OCI-LY7 (cell line): ENCODE measurements at regions not wholly inside any gene's neighbourhood (a gene's known extent, or its start where the extent isn't known, plus 50 kb on each side); places are given as distances from the start of the nearest gene placed in this dataset.

Experiments
- BruUV-seq: library from RNA; stranded (reverse); fragments of 400-500 nt; replicated peaks from 2 replicates; lab custom pipeline; 2021; lab: Mats Ljungman, UMichigan
- CTCF ChIA-PET: fragments of 300-600 bp; sonication (Branson Sonifier 250); formaldehyde crosslinking; loops from one replicate; lab custom pipeline; 2022; ENCODE audit warnings: antibody characterized with exemption; ENCODE audit not compliant: unreplicated experiment; lab: Charles Lee
- POLR2A ChIA-PET: fragments of 300-600 bp; sonication (Branson Sonifier 250); formaldehyde crosslinking; loops from one replicate; lab custom pipeline; 2022; ENCODE audit warnings: antibody characterized with exemption; lab: Charles Lee
- DNase-seq: peaks from one replicate; pipeline ENCODE4 v3.0.0-alpha.2; 2015; ENCODE audit warnings: low spot score
- H2AFZ ChIP-seq: fragments of 200-600 bp; sonication (generic), shearing (Covaris generic); 2 replicates; pipeline ENCODE4 v1.6.1; 2014; ENCODE audit warnings: mild to moderate bottlenecking, antibody characterized with exemption, low read length, moderate library complexity
- H3K27ac ChIP-seq: fragments of 200-600 bp; sonication (generic); 2 replicates; pipeline ENCODE4 v1.5.1; 2014; ENCODE audit warnings: mixed run types, low read depth, mild to moderate bottlenecking, moderate library complexity, low read length, inconsistent platforms; ENCODE audit not compliant: poor library complexity, severe bottlenecking
- H3K36me3 ChIP-seq: fragments of 200-600 bp; sonication (generic); 2 replicates; pipeline ENCODE4 v1.6.1; 2014; ENCODE audit warnings: mild to moderate bottlenecking, antibody characterized with exemption, low read length, moderate library complexity, mixed read lengths; ENCODE audit not compliant: insufficient read depth
- H3K4me1 ChIP-seq: fragments of 200-600 bp; sonication (generic); 2 replicates; pipeline ENCODE4 v1.5.1; 2014; ENCODE audit warnings: mild to moderate bottlenecking, low read length; ENCODE audit not compliant: insufficient read depth, poor library complexity, severe bottlenecking
- H3K4me2 ChIP-seq: fragments of 200-600 bp; sonication (generic); 2 replicates; pipeline ENCODE4 v1.6.1; 2014; ENCODE audit warnings: mild to moderate bottlenecking, low read length
- H3K4me3 ChIP-seq: fragments of 200-600 bp; sonication (generic); 2 replicates; pipeline ENCODE4 v1.5.1; 2014; ENCODE audit warnings: mild to moderate bottlenecking, low read depth, low read length; ENCODE audit not compliant: poor library complexity, severe bottlenecking
- H3K79me2 ChIP-seq: fragments of 200-600 bp; sonication (generic); 2 replicates; pipeline ENCODE4 v1.6.1; 2016; ENCODE audit warnings: low read depth, mild to moderate bottlenecking, low read length, moderate library complexity, mixed read lengths; ENCODE audit not compliant: insufficient read depth
- H3K9me2 ChIP-seq: fragments of 200-600 bp; sonication (generic); 2 replicates; pipeline ENCODE4 v1.6.1; 2016; ENCODE audit warnings: mild to moderate bottlenecking, low read length, mixed read lengths; ENCODE audit not compliant: insufficient read depth
- H3K9me3 ChIP-seq: fragments of 200-600 bp; sonication (generic); 2 replicates; pipeline ENCODE4 v1.6.1; 2014; ENCODE audit warnings: mild to moderate bottlenecking, mixed run types, low read length, mixed read lengths
- H4K20me1 ChIP-seq: fragments of 200-600 bp; sonication (generic); 2 replicates; pipeline ENCODE4 v1.6.1; 2014; ENCODE audit warnings: mild to moderate bottlenecking, antibody characterized with exemption, low read length, moderate library complexity, mixed read lengths; ENCODE audit not compliant: insufficient read depth
- CTCF ChIP-seq: fragments of 200-600 bp; sonication (generic); conservative IDR thresholded peaks from 2 replicates; pipeline ENCODE4 v1.5.1; 2014; ENCODE audit warnings: mild to moderate bottlenecking, antibody characterized with exemption, low read length, moderate library complexity, mixed read lengths
- EZH2phosphoT487 ChIP-seq: fragments of 200-600 bp; sonication (generic); IDR thresholded peaks from 2 replicates; pipeline ENCODE4 v1.6.1; 2018; ENCODE audit warnings: low read depth, borderline replicate concordance, mild to moderate bottlenecking, mixed run types, antibody characterized with exemption, low read length, moderate library complexity, mixed read lengths
- intact Hi-C: fragments of 100-400 bp; cut with micrococcal nuclease; formaldehyde crosslinking; loops from one replicate; pipeline ENCODE4 v1.10.0; 2022; ENCODE audit not compliant: unreplicated experiment

GRCh38 chr18:73059280-73059679 is 191.5 kb upstream of the NETO1 start:
- no peaks in the 10 kb centered on the region for H3K9me2 ChIP-seq
- H3K27ac ChIP-seq: no peak overlapping the region
- intact Hi-C loops: no loop called here
- ChIA-PET CTCF (no interaction called here), POLR2A (no interaction called here)
- no peak overlapping the region for H2AFZ ChIP-seq
- H3K4me1 ChIP-seq: no peaks in the 10 kb centered on the region
- no peaks in the 10 kb centered on the region for H3K79me2 ChIP-seq
- H4K20me1 ChIP-seq: no peaks in the 10 kb centered on the region
- no peaks in the 10 kb centered on the region for H3K36me3 ChIP-seq
- H3K4me3 ChIP-seq: no peak overlapping the region
- TF ChIP-seq CTCF (no peak), EZH2phosphoT487 (no peak)
- H3K9me3 ChIP-seq: no peaks in the 10 kb centered on the region
- no TSS peak for BruUV-seq
- no peak overlapping the region for H3K4me2 ChIP-seq
- no peak for DNase-seq

- no peaks in the 10 kb centered on the region for H3K36me3 ChIP-seq
- BruUV-seq: no TSS peak
- TF ChIP-seq CTCF (no peak), EZH2phosphoT487 (no peak)
- H3K4me1 ChIP-seq: no peaks in the 10 kb centered on the region
- no peak overlapping the region for H3K4me3 ChIP-seq
- H2AFZ ChIP-seq: no peak overlapping the region
- ChIA-PET POLR2A (no interaction called here), CTCF (no interaction called here)
- H3K27ac ChIP-seq: no peak overlapping the region
- no peak for DNase-seq
- H3K9me2 ChIP-seq: no peaks in the 10 kb centered on the region
- H3K4me2 ChIP-seq: no peak overlapping the region
- H4K20me1 ChIP-seq: no peaks in the 10 kb centered on the region
- intact Hi-C loops: no loop called here
- H3K9me3 ChIP-seq: no peaks in the 10 kb centered on the region
- H3K79me2 ChIP-seq: no peaks in the 10 kb centered on the region
Measured at GRCh38 chr18:73047688-73048087, 179.9 kb upstream of the NETO1 start.

GRCh38 chr18:73045037-73045436 is 177.2 kb upstream of the NETO1 start:
- H3K4me3 ChIP-seq: no peak overlapping the region
- no peak for DNase-seq
- H3K27ac ChIP-seq: no peak overlapping the region
- CTCF ChIA-PET: no interaction called here
- no peaks in the 10 kb centered on the region for H3K36me3 ChIP-seq
- BruUV-seq: no TSS peak
- no peaks in the 10 kb centered on the region for H4K20me1 ChIP-seq
- H3K9me2 ChIP-seq: no peaks in the 10 kb centered on the region
- no peak overlapping the region for H3K4me2 ChIP-seq
- TF ChIP-seq EZH2phosphoT487 (no peak), CTCF (no peak)
- intact Hi-C loops: no loop called here
- POLR2A ChIA-PET: no interaction called here
- no peak overlapping the region for H2AFZ ChIP-seq
- no peaks in the 10 kb centered on the region for H3K4me1 ChIP-seq
- no peaks in the 10 kb centered on the region for H3K9me3 ChIP-seq
- no peaks in the 10 kb centered on the region for H3K79me2 ChIP-seq
